ENCODE measurements at regions not wholly inside any gene's neighbourhood (a gene's known extent, or its start where the extent isn't known, plus 50 kb on each side); places are given as distances from the start of the nearest gene placed in this dataset.

GRCh38 chr10:61142987-61143386 lies 199.0 kb upstream of the RHOBTB1 start:
- DNase-seq (ENCODE audit: low read depth) = no peak

- DNase-seq (ENCODE audit: low read depth) = peak; percentile 62
These were observed 196.9 kb upstream of the RHOBTB1 start for GRCh38 chr10:61140765-61141392.

GRCh38 chr10:61139592-61139953 lies 195.6 kb upstream of the RHOBTB1 start:
- no peak for DNase-seq (ENCODE audit: low read depth)

- DNase-seq (ENCODE audit: low read depth) = no peak
These were observed 195.0 kb upstream of the RHOBTB1 start for GRCh38 chr10:61138708-61139591.

- DNase-seq (ENCODE audit: low read depth) = peak; percentile 41
These were observed 192.2 kb upstream of the RHOBTB1 start for GRCh38 chr10:61136139-61136538.

- DNase-seq (ENCODE audit: low read depth) = no peak
These were observed 191.3 kb upstream of the RHOBTB1 start for GRCh38 chr10:61135276-61135721.

- peak; percentile 10 for DNase-seq (ENCODE audit: low read depth)
These were observed 186.4 kb upstream of the RHOBTB1 start for GRCh38 chr10:61130366-61130765.

GRCh38 chr10:61128196-61128595 lies 184.2 kb upstream of the RHOBTB1 start:
- DNase-seq (ENCODE audit: low read depth) = no peak

- no peak for DNase-seq (ENCODE audit: low read depth)
These were observed 181.7 kb upstream of the RHOBTB1 start for GRCh38 chr10:61125560-61126170.

GRCh38 chr10:61124756-61125530 lies 181.0 kb upstream of the RHOBTB1 start:
- no peak for DNase-seq (ENCODE audit: low read depth)

GRCh38 chr10:61120805-61121204 lies 176.8 kb upstream of the RHOBTB1 start:
- DNase-seq (ENCODE audit: low read depth) = no peak

- DNase-seq (ENCODE audit: low read depth) = no peak
These were observed 175.6 kb upstream of the RHOBTB1 start for GRCh38 chr10:61119573-61119972.

- no peak for DNase-seq (ENCODE audit: low read depth)
These were observed 171.9 kb upstream of the RHOBTB1 start for GRCh38 chr10:61115897-61116296.

GRCh38 chr10:61112771-61113170 lies 168.8 kb upstream of the RHOBTB1 start:
- DNase-seq (ENCODE audit: low read depth) = no peak

- no peak for DNase-seq (ENCODE audit: low read depth)
These were observed 167.0 kb upstream of the RHOBTB1 start for GRCh38 chr10:61110936-61111335.

GRCh38 chr10:61110188-61110844 lies 166.3 kb upstream of the RHOBTB1 start:
- DNase-seq (ENCODE audit: low read depth) = peak; percentile 12

- no peak for DNase-seq (ENCODE audit: low read depth)
These were observed 164.9 kb upstream of the RHOBTB1 start for GRCh38 chr10:61108915-61109314.

- DNase-seq (ENCODE audit: low read depth) = no peak
These were observed 156.9 kb upstream of the RHOBTB1 start for GRCh38 chr10:61100887-61101286.

- DNase-seq (ENCODE audit: low read depth) = no peak
These were observed 155.8 kb upstream of the RHOBTB1 start for GRCh38 chr10:61099756-61100155.

- peak; percentile 2 for DNase-seq (ENCODE audit: low read depth)
These were observed 155.0 kb upstream of the RHOBTB1 start for GRCh38 chr10:61098966-61099365.

- DNase-seq (ENCODE audit: low read depth) = no peak
These were observed 153.0 kb upstream of the RHOBTB1 start for GRCh38 chr10:61097026-61097425.
